ENCODE measurements at regions not wholly inside any gene's neighbourhood (a gene's known extent, or its start where the extent isn't known, plus 50 kb on each side); places are given as distances from the start of the nearest gene placed in this dataset.

GRCh38 chr4:66059556-66059955, 389.3 kb upstream of the EPHA5 start:
- no peak overlapping the region for H3K27ac ChIP-seq
- H3K36me3 ChIP-seq, result no peaks in the 10 kb centered on the region
- no peaks in the 10 kb centered on the region for H3K4me1 ChIP-seq
- no peak for TF ChIP-seq POLR2A (IDR thresholded peaks at IDR 0.05)
- TF ChIP-seq, protein P1, sequence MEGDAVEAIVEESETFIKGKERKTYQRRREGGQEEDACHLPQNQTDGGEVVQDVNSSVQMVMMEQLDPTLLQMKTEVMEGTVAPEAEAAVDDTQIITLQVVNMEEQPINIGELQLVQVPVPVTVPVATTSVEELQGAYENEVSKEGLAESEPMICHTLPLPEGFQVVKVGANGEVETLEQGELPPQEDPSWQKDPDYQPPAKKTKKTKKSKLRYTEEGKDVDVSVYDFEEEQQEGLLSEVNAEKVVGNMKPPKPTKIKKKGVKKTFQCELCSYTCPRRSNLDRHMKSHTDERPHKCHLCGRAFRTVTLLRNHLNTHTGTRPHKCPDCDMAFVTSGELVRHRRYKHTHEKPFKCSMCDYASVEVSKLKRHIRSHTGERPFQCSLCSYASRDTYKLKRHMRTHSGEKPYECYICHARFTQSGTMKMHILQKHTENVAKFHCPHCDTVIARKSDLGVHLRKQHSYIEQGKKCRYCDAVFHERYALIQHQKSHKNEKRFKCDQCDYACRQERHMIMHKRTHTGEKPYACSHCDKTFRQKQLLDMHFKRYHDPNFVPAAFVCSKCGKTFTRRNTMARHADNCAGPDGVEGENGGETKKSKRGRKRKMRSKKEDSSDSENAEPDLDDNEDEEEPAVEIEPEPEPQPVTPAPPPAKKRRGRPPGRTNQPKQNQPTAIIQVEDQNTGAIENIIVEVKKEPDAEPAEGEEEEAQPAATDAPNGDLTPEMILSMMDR (IDR thresholded peaks at IDR 0.05), result no peak
- no peak overlapping the region for H3K4me3 ChIP-seq
- DNase-seq, result no peak
- no peaks in the 10 kb centered on the region for H3K27me3 ChIP-seq
- no peaks in the 10 kb centered on the region for H3K9me3 ChIP-seq

DNA sequence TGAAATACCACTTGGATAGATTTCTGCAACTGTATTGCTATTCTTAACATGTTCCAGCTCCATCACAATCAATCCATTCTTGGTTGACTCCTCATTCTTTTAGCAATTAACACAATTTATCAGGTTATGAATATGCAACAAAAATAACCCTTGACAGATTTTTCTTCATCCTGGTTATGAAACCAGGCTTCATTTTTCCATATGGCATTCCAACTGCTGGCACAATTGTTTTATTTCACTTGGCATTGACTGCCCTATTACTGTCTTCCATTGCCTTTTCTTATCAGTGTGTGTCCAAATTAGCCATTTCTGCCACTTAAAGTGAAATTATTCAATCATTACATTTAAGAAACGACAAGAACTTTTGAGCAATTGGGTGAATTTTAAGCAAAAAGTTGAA, 388.8 kb upstream of the EPHA5 start:
- H3K27me3 ChIP-seq, result no peaks in the 10 kb centered on the region
- H3K4me1 ChIP-seq, result no peaks in the 10 kb centered on the region
- no peak for TF ChIP-seq POLR2A (IDR thresholded peaks at IDR 0.05)
- TF ChIP-seq, protein P1 (IDR thresholded peaks at IDR 0.05), result no peak

DNA sequence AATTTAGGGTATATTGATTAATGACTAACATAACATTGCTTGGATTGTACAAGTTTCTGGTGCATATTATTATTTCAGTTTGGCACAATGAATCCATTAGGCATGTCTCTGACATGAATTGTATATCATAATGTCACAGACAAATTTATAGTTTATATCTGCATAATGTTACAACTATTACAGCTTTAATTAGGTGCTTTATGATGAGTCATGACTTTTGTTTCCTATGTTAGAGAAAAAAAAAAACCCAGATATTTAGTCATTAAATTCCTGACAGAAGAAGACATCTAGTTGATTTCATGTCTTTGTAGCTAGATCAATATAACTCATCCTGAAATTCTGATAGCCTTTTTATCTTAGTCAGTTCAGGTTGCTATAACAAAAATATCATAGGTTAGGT, 385.7 kb upstream of the EPHA5 start:
- no peak overlapping the region for H3K27ac ChIP-seq
- H3K4me3 ChIP-seq, result no peak overlapping the region
- H3K27me3 ChIP-seq, result no peaks in the 10 kb centered on the region
- no peak for DNase-seq
- TF ChIP-seq, protein P1 (IDR thresholded peaks at IDR 0.05), result no peak
- TF ChIP-seq POLR2A (IDR thresholded peaks at IDR 0.05), result no peak
- H3K4me1 ChIP-seq, result no peaks in the 10 kb centered on the region
- no peaks in the 10 kb centered on the region for H3K9me3 ChIP-seq
- H3K36me3 ChIP-seq, result no peaks in the 10 kb centered on the region

More for the DNA sequence above, 388.8 kb upstream of the EPHA5 start:
- no peaks in the 10 kb centered on the region for H3K36me3 ChIP-seq
- H3K4me3 ChIP-seq, result no peak overlapping the region
- H3K9me3 ChIP-seq, result no peaks in the 10 kb centered on the region
- no peak for DNase-seq
- H3K27ac ChIP-seq, result no peak overlapping the region

GRCh38 chr4:66052426-66052825, 382.1 kb upstream of the EPHA5 start:
- Histone ChIP-seq H3K4me3 (no peak overlapping the region), H3K36me3 (no peaks in the 10 kb centered on the region), H3K27ac (no peak overlapping the region), H3K27me3 (no peaks in the 10 kb centered on the region), H3K9me3 (no peaks in the 10 kb centered on the region), H3K4me1 (no peaks in the 10 kb centered on the region)
- TF ChIP-seq, protein P1 (IDR thresholded peaks at IDR 0.05), result no peak
- TF ChIP-seq POLR2A (IDR thresholded peaks at IDR 0.05), result no peak
- no peak for DNase-seq

GRCh38 chr4:66048861-66049260, 378.6 kb upstream of the EPHA5 start:
- no peak overlapping the region for H3K27ac ChIP-seq
- H3K27me3 ChIP-seq, result no peaks in the 10 kb centered on the region
- no peak overlapping the region for H3K4me3 ChIP-seq
- H3K9me3 ChIP-seq, result no peaks in the 10 kb centered on the region
- no peaks in the 10 kb centered on the region for H3K36me3 ChIP-seq
- TF ChIP-seq, protein P1 (IDR thresholded peaks at IDR 0.05), result no peak
- no peak for TF ChIP-seq POLR2A (IDR thresholded peaks at IDR 0.05)
- no peaks in the 10 kb centered on the region for H3K4me1 ChIP-seq
- no peak for DNase-seq

- no peaks in the 10 kb centered on the region for H3K27me3 ChIP-seq
- no peaks in the 10 kb centered on the region for H3K4me1 ChIP-seq
- H3K9me3 ChIP-seq, result no peaks in the 10 kb centered on the region
- no peak overlapping the region for H3K4me3 ChIP-seq
- DNase-seq, result no peak
- no peak overlapping the region for H3K27ac ChIP-seq
- no peaks in the 10 kb centered on the region for H3K36me3 ChIP-seq
- TF ChIP-seq, protein P1 (IDR thresholded peaks at IDR 0.05), result no peak
- TF ChIP-seq POLR2A (IDR thresholded peaks at IDR 0.05), result no peak
These were observed 375.6 kb upstream of the EPHA5 start for GRCh38 chr4:66045913-66046312.
